ENCODE measurements at regions not wholly inside any gene's neighbourhood (a gene's known extent, or its start where the extent isn't known, plus 50 kb on each side); places are given as distances from the start of the nearest gene placed in this dataset.
A peak's percentile ranks its signal among the peaks of the same experiment; 100 is the strongest.

DNA sequence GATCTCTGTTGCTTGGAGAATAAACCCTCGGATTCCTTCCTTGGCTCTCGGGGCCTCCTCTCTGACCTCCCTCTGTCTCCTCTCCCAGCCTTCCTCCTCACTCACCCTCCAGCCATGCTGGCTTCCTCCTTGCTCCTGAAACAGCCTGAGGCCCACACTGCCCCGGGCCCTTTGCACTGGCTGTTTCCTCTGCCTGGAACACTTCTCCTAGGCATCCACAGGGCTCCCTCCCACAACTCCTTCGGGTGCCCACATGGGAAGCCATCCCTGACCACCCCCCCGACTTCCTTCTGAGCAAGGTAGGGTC, 87.7 kb downstream of the CEBPB start:
- TF ChIP-seq, protein P1, sequence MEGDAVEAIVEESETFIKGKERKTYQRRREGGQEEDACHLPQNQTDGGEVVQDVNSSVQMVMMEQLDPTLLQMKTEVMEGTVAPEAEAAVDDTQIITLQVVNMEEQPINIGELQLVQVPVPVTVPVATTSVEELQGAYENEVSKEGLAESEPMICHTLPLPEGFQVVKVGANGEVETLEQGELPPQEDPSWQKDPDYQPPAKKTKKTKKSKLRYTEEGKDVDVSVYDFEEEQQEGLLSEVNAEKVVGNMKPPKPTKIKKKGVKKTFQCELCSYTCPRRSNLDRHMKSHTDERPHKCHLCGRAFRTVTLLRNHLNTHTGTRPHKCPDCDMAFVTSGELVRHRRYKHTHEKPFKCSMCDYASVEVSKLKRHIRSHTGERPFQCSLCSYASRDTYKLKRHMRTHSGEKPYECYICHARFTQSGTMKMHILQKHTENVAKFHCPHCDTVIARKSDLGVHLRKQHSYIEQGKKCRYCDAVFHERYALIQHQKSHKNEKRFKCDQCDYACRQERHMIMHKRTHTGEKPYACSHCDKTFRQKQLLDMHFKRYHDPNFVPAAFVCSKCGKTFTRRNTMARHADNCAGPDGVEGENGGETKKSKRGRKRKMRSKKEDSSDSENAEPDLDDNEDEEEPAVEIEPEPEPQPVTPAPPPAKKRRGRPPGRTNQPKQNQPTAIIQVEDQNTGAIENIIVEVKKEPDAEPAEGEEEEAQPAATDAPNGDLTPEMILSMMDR (IDR thresholded peaks at IDR 0.05) = no peak
- TF ChIP-seq POLR2A (IDR thresholded peaks at IDR 0.05) = peak in 1 of 2 donors; percentile 9
